Mucosa of rectum (tissue), 2 donors: ENCODE measurements at regions not wholly inside any gene's neighbourhood (a gene's known extent, or its start where the extent isn't known, plus 50 kb on each side); places are given as distances from the start of the nearest gene placed in this dataset.

ENCODE experiments used
- H3K27ac ChIP-seq, 2 donors: one replicate each; pipeline ENCODE4 v1.7.0; 2013; ENCODE audit warnings: inconsistent platforms in 2 of 2, low read depth in 2 of 2, low read length in 2 of 2
- H3K27me3 ChIP-seq, 2 donors: one replicate each; pipeline ENCODE4 v1.7.0; 2013; ENCODE audit warnings: low read length in 2 of 2; ENCODE audit not compliant: control insufficient read depth in 2 of 2, insufficient read depth in 2 of 2
- H3K36me3 ChIP-seq, 2 donors: one replicate each; pipeline ENCODE4 v1.7.0; 2013; ENCODE audit warnings: low read length in 2 of 2; ENCODE audit not compliant: control insufficient read depth in 2 of 2, insufficient read depth in 2 of 2
- H3K4me1 ChIP-seq, 2 donors: one replicate each; pipeline ENCODE4 v1.7.0; 2013; ENCODE audit warnings: low read length in 2 of 2, mild to moderate bottlenecking in 1 of 2; ENCODE audit not compliant: control insufficient read depth in 2 of 2, insufficient read depth in 2 of 2
- H3K4me3 ChIP-seq, 2 donors: one replicate each; pipeline ENCODE4 v1.7.0; 2013; ENCODE audit warnings: low read length in 2 of 2
- H3K9ac ChIP-seq, 2 donors: one replicate each; pipeline ENCODE4 v1.7.0; 2013; ENCODE audit warnings: low read length in 2 of 2, low read depth in 1 of 2, mild to moderate bottlenecking in 1 of 2
- H3K9me3 ChIP-seq, 2 donors: one replicate each; pipeline ENCODE4 v1.7.0; 2013; ENCODE audit warnings: low read length in 2 of 2; ENCODE audit not compliant: control insufficient read depth in 2 of 2
- donor health status: healthy.
- donor health status: Normal muscosa, but diverticular disease.

DNA sequence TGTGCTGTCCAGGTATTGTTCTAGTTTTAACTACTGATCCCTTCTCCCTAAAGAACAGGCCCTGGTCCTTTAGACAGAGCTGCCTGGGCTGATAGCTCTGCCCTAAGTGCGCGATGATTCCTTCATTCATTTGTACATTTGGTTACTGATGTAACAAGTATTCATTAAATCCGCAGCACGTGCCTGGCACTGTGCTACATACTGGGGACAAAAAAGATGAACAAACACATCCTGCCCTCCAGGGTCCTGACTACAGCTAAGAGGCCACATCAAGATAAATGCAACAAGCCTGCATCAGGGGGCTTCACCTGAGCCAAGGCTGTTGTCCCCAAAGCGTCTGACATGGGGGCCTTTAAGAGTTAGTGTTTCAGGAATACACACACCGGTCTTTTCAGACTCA lies 99.0 kb upstream of the PODXL start:
- Histone ChIP-seq H3K27ac (no peak overlapping the region), H3K36me3 (no peaks in the 10 kb centered on the region), H3K9me3 (no peaks in the 10 kb centered on the region), H3K27me3 (no peaks in the 10 kb centered on the region), H3K4me1 (no peaks in the 10 kb centered on the region), H3K9ac (no peak overlapping the region), H3K4me3 (no peak overlapping the region)

DNA sequence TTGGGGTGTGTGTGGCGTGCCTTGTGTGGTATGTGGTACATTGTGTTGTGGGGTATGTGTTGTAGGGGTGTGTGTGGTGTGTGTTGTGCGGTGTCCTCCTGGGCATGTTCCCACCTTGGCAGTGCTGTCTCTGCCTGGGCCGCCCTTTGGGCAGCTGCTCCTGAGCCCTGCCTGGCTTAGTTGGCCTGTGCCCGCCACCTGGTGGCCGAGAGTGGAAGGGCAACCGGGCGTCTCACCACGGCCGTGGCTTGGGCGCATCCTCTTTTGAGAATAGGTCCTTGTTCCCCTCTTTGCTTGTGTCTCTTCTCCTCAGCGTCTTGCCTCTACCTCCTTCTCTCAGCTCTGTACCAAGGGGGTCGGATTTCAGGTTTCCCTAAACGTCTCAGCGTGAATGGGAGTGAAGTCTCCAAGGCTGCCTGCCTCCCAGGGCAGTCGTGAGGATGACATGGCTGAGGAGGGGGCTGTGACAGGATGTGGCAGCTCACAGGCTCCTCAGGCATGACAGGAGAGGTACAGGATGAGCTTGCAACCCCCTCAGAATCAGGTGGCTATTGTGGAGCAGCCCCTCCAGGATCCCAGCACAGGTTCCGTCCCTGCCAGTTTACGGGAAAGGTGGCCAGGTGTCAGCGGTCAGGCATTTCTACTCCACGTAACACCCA lies 98.4 kb upstream of the PODXL start:
- Histone ChIP-seq H3K4me3 (no peak overlapping the region), H3K36me3 (no peaks in the 10 kb centered on the region), H3K4me1 (no peaks in the 10 kb centered on the region), H3K9ac (no peak overlapping the region), H3K9me3 (no peaks in the 10 kb centered on the region), H3K27ac (no peak overlapping the region), H3K27me3 (no peaks in the 10 kb centered on the region)

DNA sequence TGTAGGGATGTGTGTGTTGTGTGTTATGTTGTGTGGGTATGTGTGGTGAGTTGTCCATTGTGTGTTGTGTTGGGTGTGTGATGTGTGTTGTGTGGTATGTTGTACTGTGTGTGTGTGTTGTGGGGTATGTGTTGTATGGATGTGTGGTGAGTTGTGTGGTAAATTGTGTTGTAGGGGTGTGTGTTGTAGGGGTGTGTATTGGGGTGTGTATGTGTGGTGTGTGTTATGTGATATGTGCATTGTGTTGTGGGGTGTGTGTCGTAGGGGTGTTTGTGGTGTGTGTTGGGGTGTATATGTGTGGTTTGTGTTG lies 97.8 kb upstream of the PODXL start:
- Histone ChIP-seq H3K27me3 (no peaks in the 10 kb centered on the region), H3K9ac (no peak overlapping the region), H3K4me3 (no peak overlapping the region), H3K9me3 (no peaks in the 10 kb centered on the region), H3K27ac (no peak overlapping the region), H3K4me1 (no peaks in the 10 kb centered on the region), H3K36me3 (no peaks in the 10 kb centered on the region)

DNA sequence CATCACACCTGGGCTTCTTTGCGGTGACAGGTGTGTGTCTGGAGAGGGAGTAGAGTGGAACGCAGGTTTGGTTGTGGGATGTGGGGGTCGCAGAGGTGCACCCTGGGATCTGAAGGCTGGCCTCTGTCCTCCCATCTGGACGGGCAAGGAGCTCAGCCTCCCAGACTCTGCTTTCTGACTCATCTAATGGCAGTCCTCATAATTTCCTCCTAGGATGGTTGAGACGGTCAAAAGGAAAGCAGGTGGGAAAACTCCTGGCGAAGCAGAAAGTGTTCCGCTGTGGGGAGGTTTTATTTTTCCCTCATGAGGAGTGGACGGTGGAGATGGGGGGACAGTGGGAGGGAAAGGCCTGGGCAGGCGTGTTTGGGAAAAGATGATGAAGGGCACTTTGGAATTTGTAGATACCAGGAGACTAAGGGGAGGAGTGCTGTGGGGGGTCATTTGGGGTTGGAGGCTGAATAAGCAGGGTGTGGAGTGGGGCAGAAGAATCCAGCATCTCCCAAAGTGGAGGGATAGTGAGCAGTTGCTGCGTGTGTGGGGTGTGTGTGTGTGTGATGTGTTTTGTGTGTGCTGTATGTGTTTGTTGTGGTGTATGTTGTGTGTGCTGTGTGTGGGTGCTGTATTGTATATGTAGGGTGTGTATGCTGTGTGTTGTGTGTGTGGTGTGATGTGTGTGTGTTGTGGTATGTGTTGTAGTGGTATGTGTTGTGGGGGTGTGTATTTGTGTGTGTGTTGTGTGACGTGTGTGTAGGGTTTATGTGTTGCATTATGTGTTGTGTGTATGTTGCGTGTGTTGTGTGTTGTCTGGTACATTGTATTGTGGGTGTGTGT lies 97.2 kb upstream of the PODXL start:
- Histone ChIP-seq H3K27me3 (no peaks in the 10 kb centered on the region), H3K4me1 (no peaks in the 10 kb centered on the region), H3K4me3 (no peak overlapping the region), H3K9ac (no peak overlapping the region), H3K9me3 (no peaks in the 10 kb centered on the region), H3K36me3 (no peaks in the 10 kb centered on the region), H3K27ac (no peak overlapping the region)

DNA sequence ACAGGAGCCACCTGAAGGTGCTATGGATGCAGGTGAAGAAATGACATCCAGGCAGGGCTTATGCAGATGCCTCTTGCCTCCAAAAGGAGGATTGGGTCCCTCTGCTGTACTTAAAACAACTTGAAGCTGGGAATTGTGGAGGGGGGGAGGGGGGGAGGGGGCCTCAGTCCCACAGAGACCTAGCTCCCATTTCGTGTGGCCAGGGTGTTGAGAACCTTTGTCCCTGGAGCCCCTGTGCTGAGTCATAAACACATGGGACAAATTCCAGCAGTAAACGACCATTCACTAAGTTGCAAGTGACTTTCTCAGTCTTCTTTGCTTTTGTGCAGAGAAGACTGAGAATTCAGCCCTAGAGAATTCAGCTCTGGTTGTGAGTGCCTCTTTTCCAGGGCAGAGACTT lies 96.5 kb upstream of the PODXL start:
- Histone ChIP-seq H3K36me3 (no peaks in the 10 kb centered on the region), H3K9me3 (no peaks in the 10 kb centered on the region), H3K27ac (no peak overlapping the region)

DNA sequence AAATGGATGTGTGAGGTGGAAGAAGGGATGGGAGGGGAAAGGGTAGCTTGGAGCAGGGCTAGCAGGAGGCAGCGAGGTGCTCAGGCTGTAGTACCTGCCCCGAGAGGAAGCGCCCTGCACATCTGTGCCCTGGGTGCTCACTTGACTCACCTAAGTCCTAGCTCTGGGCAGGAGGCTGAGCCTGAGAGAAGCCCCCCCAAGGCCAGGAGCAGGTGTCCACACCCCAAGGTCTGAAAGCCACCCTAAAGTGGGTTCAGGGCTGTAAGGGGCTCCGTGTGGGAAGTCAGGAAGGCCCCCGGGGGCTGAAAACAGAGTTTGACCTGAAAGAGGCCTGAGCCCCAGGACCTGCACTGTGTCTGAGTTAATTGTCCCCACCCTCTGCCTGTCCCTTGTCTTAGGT lies 95.8 kb upstream of the PODXL start:
- no peak overlapping the region for H3K27ac ChIP-seq
- no peaks in the 10 kb centered on the region for H3K9me3 ChIP-seq
- H3K27me3 ChIP-seq, result no peaks in the 10 kb centered on the region
- H3K4me3 ChIP-seq, result no peak overlapping the region
- H3K4me1 ChIP-seq, result no peaks in the 10 kb centered on the region
- H3K9ac ChIP-seq, result no peak overlapping the region
- no peaks in the 10 kb centered on the region for H3K36me3 ChIP-seq

More for the DNA sequence above, 96.5 kb upstream of the PODXL start:
- H3K9ac ChIP-seq, result no peak overlapping the region
- H3K4me3 ChIP-seq, result no peak overlapping the region
- H3K27me3 ChIP-seq, result no peaks in the 10 kb centered on the region
- H3K4me1 ChIP-seq, result no peaks in the 10 kb centered on the region

DNA sequence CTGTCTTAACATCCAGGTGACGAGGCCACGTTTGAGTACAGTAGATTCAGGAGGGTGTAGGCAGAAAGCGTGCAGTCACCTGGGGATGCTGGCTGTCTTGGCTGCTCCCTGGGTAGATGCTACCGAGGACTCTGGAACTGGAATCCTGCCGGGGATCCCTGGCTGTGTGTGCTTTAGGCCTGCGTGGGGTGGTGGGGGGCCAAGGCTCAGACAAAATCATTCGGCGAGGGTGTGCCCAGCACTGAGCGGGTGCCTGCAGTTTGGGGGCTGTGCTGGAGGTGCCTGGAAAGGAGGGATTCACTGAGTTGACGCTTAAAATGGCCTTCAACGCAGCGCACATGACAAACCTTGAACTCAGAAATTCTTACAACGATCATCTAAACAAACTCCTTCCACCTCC lies 93.5 kb upstream of the PODXL start:
- Histone ChIP-seq H3K27ac (no peak overlapping the region), H3K4me1 (no peaks in the 10 kb centered on the region), H3K36me3 (no peaks in the 10 kb centered on the region), H3K9ac (no peak overlapping the region), H3K27me3 (no peaks in the 10 kb centered on the region), H3K9me3 (no peaks in the 10 kb centered on the region), H3K4me3 (no peak overlapping the region)

DNA sequence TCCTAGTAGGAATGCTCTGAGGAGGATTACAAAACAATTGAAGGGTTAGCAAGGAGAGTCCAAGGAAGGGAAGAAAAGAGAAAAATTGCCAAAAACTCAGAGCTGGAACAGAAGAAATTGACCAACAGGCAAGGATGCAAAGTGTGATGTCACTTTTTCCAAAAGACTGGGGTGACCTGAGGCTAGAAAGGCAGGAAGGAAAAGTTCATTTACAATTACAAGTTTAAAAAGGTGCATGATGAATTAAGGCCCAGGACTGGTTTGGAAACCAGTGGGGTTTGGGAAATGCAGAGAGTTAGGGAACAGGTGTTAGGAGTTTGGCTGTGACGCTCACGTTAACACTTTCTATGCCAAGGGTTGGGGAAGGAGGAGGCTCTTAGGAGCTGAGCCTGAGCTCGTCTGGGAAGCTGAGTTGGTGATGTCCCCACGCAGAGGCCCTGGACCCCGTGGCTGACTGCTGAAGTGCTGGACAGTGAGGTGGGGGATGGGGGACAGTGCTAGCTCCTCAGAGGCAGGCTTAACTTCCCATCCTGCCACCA lies 92.6 kb upstream of the PODXL start:
- Histone ChIP-seq H3K27ac (no peak overlapping the region), H3K9ac (no peak overlapping the region), H3K9me3 (no peaks in the 10 kb centered on the region), H3K4me1 (no peaks in the 10 kb centered on the region), H3K27me3 (no peaks in the 10 kb centered on the region), H3K4me3 (no peak overlapping the region), H3K36me3 (no peaks in the 10 kb centered on the region)

DNA sequence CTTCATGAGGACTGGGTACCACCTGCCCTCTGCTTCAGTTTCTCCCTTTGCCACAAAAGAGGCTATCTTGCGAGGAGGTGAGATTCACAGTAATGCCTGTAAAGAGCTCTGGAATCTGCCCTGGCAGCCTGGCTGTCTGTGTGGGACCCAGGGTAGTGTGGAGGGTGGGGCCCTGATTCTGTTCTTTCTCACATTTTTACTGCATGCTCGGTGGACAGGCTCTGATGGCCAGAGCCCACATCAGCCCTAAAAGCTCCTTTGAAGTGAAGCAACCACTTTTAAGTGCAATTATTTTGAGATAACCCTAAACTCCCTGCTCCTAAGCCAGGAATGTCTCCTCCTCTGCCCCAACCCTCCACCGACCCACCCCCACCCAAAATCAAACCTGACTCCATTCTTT lies 92.1 kb upstream of the PODXL start:
- H3K27ac ChIP-seq, result no peak overlapping the region

DNA sequence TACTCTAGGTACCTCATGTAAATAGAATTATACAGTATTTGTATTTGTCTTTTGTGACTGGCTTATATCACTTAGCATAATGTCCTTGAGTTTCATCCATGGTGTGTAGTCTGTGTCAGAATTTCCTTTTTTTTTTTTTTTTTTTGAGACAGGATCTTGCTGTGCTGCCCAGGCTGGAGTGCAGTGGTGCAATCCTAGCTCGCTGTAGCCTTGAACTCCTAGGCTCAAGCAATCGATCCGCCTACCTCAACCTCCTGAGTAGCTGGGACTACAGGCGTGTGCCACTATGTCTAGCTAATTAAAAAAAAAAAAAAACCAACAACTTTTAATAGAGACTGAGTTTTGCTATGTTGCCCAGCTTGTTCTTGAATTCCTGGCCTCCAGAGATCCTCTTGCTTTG lies 89.8 kb upstream of the PODXL start:
- Histone ChIP-seq H3K27me3 (no peaks in the 10 kb centered on the region), H3K27ac (no peak overlapping the region), H3K9me3 (no peaks in the 10 kb centered on the region), H3K4me1 (no peaks in the 10 kb centered on the region), H3K9ac (no peak overlapping the region), H3K36me3 (no peaks in the 10 kb centered on the region), H3K4me3 (no peak overlapping the region)

More for the DNA sequence above, 92.1 kb upstream of the PODXL start:
- H3K9ac ChIP-seq, result no peak overlapping the region
- no peaks in the 10 kb centered on the region for H3K36me3 ChIP-seq
- H3K9me3 ChIP-seq, result no peaks in the 10 kb centered on the region
- no peaks in the 10 kb centered on the region for H3K4me1 ChIP-seq
- H3K4me3 ChIP-seq, result no peak overlapping the region
- no peaks in the 10 kb centered on the region for H3K27me3 ChIP-seq
